ENCODE measurements at regions not wholly inside any gene's neighbourhood (a gene's known extent, or its start where the extent isn't known, plus 50 kb on each side); places are given as distances from the start of the nearest gene placed in this dataset.

- no peak for DNase-seq
Observed at GRCh38 chr20:39249798-39250197, 287.7 kb downstream of the DHX35 start.

DNA sequence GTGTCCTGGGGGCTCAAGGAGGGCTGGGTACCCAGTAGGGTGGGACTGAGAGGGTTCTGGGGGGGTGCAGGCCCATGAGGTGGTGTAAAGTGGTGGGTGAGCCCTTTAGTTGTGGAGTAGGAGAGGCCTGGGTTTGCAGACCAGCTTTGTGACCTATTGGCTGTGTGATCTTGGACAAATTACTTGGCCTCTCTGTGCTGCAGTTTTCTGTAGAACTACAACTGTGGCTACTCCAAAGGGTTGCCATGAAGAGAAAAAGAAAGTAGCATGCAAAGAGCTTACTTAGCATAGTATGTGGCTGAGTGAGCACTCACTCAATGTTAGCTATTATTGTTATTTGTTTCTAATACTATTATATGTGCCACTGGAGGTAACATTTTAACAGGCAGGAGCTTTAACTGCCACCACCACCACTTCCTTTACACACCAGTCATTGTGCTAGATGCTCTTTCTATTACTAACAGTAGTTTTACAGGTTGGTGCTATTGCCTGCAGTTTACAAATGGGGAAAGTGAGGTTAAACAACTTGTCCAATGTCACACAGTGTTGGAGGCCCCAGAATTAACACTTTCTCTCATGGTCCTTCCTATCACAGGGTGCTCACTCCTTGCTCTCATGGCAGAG is 286.8 kb downstream of the DHX35 start:
- DNase-seq = no peak

DNA sequence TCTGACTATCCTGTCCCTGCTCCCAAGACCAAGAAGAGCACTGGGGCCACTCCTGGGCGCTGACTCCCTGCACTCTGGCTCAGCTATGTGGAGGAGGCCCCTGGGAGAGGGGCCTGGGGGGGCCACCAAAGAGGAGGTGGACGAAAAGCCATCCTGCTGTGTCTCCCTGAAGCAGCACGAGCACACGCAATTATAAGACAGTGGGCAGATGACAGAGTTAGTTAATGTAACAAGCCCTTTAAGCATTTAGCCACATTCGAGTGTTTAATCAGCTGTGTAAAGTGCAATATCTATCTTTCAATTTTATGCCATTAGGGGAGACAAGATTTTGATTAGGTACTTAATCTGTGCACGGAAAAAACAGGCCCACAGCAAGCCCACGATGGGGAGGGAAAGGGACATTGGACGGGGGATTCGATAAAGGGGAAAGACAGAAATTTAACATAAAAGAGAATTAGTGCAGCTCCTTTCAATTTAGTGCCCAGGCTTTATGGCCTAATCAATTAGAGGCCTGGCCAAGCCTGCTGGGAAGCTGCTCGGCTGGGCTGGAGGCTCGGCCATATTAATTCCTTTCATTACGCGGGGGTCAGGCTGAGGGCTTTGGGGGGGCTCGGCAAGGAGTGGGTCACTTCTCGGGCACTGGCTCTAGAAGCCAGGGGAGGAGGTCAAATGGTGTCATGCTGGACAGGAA is 286.2 kb downstream of the DHX35 start:
- DNase-seq = no peak

DNA sequence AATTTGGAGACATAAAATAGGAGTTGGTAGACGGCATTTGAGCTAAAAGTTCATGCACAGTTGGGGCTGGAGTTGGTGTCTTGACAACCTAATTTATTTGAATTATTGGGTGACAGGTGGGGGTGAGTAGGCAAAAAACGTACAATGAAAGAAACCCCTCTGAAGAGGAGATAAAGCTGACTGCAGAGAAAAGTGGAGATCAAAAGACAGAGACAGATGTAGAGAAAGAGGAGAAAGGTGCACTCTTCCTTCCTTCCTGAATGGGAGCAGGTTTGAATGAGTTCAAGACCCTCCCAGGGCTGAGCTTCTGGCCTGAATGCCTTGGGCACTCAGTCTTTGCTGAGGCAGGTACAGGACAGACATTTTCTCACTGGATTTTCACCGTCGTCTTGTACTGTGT is 284.3 kb downstream of the DHX35 start:
- no peak for DNase-seq

- no peak for DNase-seq
Observed at GRCh38 chr20:39245685-39246311, 283.7 kb downstream of the DHX35 start.

GRCh38 chr20:39243962-39244361 is 281.8 kb downstream of the DHX35 start:
- DNase-seq = no peak

- no peak for DNase-seq
Observed at GRCh38 chr20:39242614-39243013, 280.5 kb downstream of the DHX35 start.

DNA sequence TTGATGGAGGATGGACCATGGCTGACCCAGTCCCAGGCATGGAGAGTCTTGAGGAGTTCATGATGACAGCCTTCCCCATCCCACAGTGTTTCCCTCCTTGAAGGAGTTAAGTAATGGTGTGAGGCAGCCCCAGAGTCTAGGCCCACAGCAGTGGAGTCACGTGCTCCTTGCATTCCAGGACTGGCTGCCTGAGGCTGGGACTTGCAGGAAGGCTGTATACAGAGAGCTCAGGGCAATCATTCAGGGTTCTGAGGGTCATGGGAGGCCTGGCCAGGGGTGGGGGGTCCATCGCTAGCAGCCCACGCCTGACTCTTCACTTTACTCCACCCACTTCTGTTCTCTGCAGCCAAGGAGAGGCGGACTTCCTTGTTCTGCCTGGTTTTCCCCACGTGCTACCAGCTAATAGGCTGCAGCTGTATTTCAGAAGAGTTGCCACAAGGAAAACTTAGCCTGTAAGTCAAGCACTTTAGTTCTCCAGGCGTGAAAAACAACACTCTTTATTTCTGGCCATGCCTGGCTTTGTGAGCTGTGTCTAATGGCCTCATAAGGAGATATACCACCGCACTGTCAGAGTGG is 272.5 kb downstream of the DHX35 start:
- DNase-seq = no peak

DNA sequence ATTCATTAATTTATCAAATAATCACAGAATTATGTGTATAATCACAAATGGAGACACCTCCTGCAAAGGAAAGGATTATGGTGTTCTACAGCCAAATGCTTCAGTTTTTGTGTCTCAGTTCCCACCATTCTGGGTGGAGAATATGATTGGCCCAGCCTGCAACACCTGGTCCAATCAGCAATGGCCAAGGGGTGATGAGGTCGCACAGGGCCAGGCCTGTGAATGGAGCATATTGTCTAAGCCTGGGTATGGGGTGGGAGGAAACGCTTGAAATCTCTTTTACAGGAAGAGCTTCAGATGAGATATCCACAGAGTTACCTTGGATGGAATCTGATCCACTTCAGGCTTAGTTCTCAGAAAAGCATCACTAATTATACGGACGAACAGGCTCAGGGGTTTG is 271.6 kb downstream of the DHX35 start:
- DNase-seq = no peak

DNA sequence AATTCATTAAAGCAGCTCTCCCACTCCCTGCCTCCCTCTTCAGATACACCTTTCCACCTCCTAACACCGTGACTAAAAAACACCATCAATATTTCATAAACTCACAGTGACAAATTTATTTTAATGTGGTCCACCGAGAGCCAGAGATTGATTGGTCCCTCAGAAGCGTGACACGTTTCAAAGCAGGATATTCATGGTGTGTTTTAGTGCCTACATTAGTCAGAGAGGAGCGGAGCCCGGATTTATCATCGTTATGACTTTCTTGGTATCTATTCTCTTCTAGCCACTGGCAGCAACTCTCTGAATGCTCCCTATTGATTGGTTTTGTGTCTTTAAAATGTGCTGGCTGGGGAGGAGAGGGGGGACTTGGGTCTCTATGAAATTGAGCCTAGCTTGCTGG is 265.3 kb downstream of the DHX35 start:
- no peak for DNase-seq

DNA sequence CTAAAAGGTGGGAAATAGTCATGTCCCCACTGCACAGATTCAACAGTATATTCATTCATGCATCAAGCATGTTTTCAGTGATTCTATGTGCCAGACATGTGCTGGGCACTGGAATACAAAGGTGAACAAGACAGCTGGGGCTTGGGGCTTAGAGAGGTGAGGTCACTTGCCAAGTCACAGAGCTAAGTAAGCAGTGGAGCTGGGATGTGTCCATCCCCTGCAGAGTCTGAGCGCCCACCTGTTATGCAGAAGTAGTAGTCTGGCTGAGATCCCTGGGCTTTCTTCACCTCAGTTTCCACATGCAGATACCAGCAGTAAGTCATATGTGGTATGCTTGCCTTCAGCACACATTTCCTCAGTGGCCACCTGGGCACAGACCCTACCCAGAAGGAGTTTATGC is 263.8 kb downstream of the DHX35 start:
- no peak for DNase-seq

DNA sequence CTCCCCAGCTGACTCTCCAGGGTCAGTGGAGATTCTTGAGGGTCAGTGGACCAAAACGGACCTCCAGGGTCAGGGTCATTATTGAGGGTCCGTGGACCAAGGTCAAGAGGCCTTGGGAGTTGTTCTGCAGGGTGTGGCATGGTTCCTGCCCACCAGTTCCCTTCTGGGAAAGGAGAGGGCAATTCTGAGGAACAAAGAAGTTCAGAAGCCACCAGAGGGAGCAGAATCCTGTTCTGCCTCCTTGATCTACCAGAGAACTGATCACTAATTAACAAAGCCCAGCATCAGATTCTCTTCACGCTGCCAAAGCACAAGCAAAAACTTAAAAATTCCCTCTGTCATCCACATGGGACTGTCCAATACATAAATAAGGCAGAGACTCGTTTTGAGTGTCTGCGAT is 263.4 kb downstream of the DHX35 start:
- DNase-seq = no peak

GRCh38 chr20:39222101-39222500 is 260.0 kb downstream of the DHX35 start:
- DNase-seq = no peak

GRCh38 chr20:39216195-39216594 is 254.1 kb downstream of the DHX35 start:
- DNase-seq = no peak

DNA sequence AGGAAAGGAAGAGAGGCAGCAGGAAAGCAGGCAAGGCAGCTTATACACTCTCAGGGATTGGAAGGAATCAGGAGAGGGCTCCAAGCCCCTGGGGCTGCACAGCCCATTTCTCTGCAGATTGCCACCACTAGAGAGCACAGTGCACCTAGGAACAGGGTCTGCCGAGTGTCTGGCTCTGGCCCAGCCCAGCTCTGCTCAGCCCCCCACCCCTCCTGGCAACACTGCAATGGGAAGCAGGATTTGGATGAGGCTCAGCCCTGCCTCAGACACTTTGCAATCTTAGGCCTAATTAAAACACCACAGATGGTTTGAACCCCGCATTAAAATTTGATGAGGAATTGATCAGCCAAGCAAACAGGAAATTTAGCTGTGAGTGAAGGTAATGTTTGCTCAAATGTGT is 252.7 kb downstream of the DHX35 start:
- DNase-seq = no peak

DNA sequence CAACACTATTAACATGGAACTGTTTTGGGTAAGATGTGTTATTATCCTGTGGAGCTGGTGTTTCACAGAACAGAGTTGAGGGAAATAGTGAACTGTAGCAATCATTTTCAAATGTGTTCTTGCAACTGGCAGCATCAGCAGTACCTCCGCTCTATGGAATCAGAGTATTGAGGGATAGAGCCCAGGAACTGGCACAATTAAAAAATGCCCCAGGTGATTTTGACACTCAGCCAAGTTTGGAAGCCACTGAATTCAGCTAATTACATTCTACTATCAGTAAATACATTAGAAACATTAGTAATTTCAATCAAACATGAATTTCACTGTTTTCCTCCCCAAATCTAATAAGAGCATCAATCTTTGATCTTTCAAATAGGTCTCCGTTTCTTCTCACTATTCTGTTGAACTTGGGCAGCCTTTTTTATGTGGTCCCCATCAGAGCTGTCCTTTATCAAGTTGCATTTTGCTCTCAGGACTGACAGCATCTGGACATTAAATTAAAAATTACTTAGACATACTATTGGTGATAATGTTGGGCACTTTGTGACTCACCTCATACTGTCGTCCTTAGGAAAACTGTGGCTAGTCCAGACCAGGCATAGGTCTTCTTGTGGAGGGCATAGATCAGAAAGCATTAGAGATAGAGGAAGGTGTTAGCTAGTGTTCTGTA is 251.5 kb downstream of the DHX35 start:
- no peak for DNase-seq

- DNase-seq = no peak
Observed at GRCh38 chr20:39211060-39211748, 249.1 kb downstream of the DHX35 start.

GRCh38 chr20:39210341-39211036 is 248.3 kb downstream of the DHX35 start:
- DNase-seq = no peak

- no peak for DNase-seq
Observed at GRCh38 chr20:39206899-39207564, 244.9 kb downstream of the DHX35 start.

- DNase-seq = no peak
Observed at GRCh38 chr20:39195582-39196021, 233.5 kb downstream of the DHX35 start.
